ENCODE measurements at regions not wholly inside any gene's neighbourhood (a gene's known extent, or its start where the extent isn't known, plus 50 kb on each side); places are given as distances from the start of the nearest gene placed in this dataset.
"Not testable (repeated sequence)": the region's sequence is repeated elsewhere in the genome, so short reads cannot be mapped to it uniquely, and the experiment has no call there.

DNA sequence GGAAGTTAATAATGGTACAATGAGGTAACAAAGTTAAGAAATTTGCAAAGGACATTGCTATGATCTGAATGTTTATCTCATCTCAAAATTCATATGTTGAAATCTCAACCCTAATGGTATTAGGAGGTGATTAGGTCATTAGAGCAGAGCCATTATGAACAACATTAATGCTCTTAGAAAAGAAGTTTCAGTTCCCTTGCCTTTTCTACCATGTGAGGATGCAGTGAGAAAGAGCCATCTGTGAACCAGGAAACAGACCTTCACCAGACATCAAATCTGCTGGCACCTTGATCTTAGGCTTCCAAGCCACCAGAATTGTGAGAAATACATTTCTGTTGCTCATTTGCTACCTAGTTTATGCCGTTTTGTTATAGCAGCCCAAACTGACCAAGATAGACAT is 757.6 kb downstream of the NR4A2 start:
- Histone ChIP-seq H3K27me3 (ENCODE audit: insufficient read depth, low read length) (no peaks in the 10 kb centered on the region), H3K14ac (ENCODE audit: low read length) (no peak overlapping the region), H4K91ac (ENCODE audit: low read depth, low read length) (no peak overlapping the region), H3K36me3 (ENCODE audit: control insufficient read depth in 1 of 2, insufficient read depth in 2 of 2, low read length in 2 of 2) (no peaks in the 10 kb centered on the region), H3K79me2 (ENCODE audit: control insufficient read depth, insufficient read depth, low read length, poor library complexity) (no peaks in the 10 kb centered on the region), H3K4me1 (ENCODE audit: control insufficient read depth in 1 of 2, insufficient read depth in 2 of 2, low read length in 2 of 2) (no peaks in the 10 kb centered on the region), H3K9me3 (ENCODE audit: insufficient read depth, low read depth, low read length) (no peaks in the 10 kb centered on the region), H4K12ac (ENCODE audit: low read depth, low read length) (no peak overlapping the region), H2BK12ac (ENCODE audit: low read length) (no peak overlapping the region), H3K18ac (ENCODE audit: low read length) (no peak overlapping the region), H3K4me3 (ENCODE audit: low read depth, low read length) (no peak overlapping the region), H3K23ac (ENCODE audit: low read length) (no peak overlapping the region), H3K79me1 (ENCODE audit: low read length) (no peaks in the 10 kb centered on the region), H4K8ac (ENCODE audit: low read depth, low read length) (no peak overlapping the region), H2AK5ac (ENCODE audit: low read length) (no peak overlapping the region), H3K27ac (ENCODE audit: low read depth, low read length) (no peak overlapping the region), H3K4ac (ENCODE audit: low read depth, low read length) (no peak overlapping the region), H2AFZ (ENCODE audit: insufficient read depth, low read length, poor library complexity) (no peak overlapping the region), H2BK120ac (ENCODE audit: insufficient read depth, low read length, poor library complexity) (no peak overlapping the region), H3K4me2 (ENCODE audit: low read length) (no peak overlapping the region), H2BK5ac (ENCODE audit: low read depth, low read length, poor library complexity) (no peak overlapping the region), H3K9ac (ENCODE audit: low read length) (no peak overlapping the region)
- DNase-seq: peak in 1 of 2 donors; percentile 36
- no CpG with 5 or more reads among the region's 1 CpG for WGBS (ENCODE audit: extremely low coverage, insufficient coverage, insufficient read length)

DNA sequence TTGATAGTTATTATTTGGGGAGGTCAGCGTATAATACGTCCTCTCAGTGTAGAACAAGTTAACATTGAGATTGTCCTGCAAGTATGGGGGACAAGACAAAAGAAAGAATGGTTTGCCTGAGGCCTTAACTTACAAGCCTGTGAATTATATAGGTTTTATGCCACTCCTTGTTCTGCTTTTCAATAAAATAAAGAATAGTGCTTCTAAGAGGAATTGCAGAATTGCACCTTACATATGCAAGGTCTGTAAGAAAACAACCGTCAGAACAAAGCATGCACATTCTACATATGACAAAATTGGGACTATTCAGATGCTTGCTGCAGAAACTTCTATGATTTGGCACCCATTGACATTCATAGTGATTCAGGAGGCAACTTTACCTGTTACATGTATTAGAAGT is 785.0 kb downstream of the NR4A2 start:
- no peak overlapping the region for H4K8ac ChIP-seq (ENCODE audit: low read depth, low read length)
- H4K91ac ChIP-seq (ENCODE audit: low read depth, low read length): no peak overlapping the region
- H2BK12ac ChIP-seq (ENCODE audit: low read length): no peak overlapping the region
- no peak for DNase-seq
- H4K12ac ChIP-seq (ENCODE audit: low read depth, low read length): no peak overlapping the region
- no peak overlapping the region for H2BK5ac ChIP-seq (ENCODE audit: low read depth, low read length, poor library complexity)
- no peaks in the 10 kb centered on the region for H3K36me3 ChIP-seq (ENCODE audit: control insufficient read depth in 1 of 2, insufficient read depth in 2 of 2, low read length in 2 of 2)
- no peaks in the 10 kb centered on the region for H3K4me1 ChIP-seq (ENCODE audit: control insufficient read depth in 1 of 2, insufficient read depth in 2 of 2, low read length in 2 of 2)
- H3K4me3 ChIP-seq (ENCODE audit: low read depth, low read length): no peak overlapping the region
- no peaks in the 10 kb centered on the region for H3K27me3 ChIP-seq (ENCODE audit: insufficient read depth, low read length)
- no peak overlapping the region for H3K23ac ChIP-seq (ENCODE audit: low read length)
- no peak overlapping the region for H3K9ac ChIP-seq (ENCODE audit: low read length)
- H2BK120ac ChIP-seq (ENCODE audit: insufficient read depth, low read length, poor library complexity): no peak overlapping the region
- H3K18ac ChIP-seq (ENCODE audit: low read length): no peak overlapping the region
- H3K4ac ChIP-seq (ENCODE audit: low read depth, low read length): no peak overlapping the region
- H3K4me2 ChIP-seq (ENCODE audit: low read length): no peak overlapping the region
- H3K14ac ChIP-seq (ENCODE audit: low read length): no peak overlapping the region
- no peak overlapping the region for H2AFZ ChIP-seq (ENCODE audit: insufficient read depth, low read length, poor library complexity)
- no peak overlapping the region for H2AK5ac ChIP-seq (ENCODE audit: low read length)
- H3K79me2 ChIP-seq (ENCODE audit: control insufficient read depth, insufficient read depth, low read length, poor library complexity): no peaks in the 10 kb centered on the region
- H3K79me1 ChIP-seq (ENCODE audit: low read length): no peaks in the 10 kb centered on the region
- WGBS (ENCODE audit: extremely low coverage, insufficient coverage, insufficient read length): no CpG with 5 or more reads among the region's 3 CpGs
- no peaks in the 10 kb centered on the region for H3K9me3 ChIP-seq (ENCODE audit: insufficient read depth, low read depth, low read length)
- no peak overlapping the region for H3K27ac ChIP-seq (ENCODE audit: low read depth, low read length)

DNA sequence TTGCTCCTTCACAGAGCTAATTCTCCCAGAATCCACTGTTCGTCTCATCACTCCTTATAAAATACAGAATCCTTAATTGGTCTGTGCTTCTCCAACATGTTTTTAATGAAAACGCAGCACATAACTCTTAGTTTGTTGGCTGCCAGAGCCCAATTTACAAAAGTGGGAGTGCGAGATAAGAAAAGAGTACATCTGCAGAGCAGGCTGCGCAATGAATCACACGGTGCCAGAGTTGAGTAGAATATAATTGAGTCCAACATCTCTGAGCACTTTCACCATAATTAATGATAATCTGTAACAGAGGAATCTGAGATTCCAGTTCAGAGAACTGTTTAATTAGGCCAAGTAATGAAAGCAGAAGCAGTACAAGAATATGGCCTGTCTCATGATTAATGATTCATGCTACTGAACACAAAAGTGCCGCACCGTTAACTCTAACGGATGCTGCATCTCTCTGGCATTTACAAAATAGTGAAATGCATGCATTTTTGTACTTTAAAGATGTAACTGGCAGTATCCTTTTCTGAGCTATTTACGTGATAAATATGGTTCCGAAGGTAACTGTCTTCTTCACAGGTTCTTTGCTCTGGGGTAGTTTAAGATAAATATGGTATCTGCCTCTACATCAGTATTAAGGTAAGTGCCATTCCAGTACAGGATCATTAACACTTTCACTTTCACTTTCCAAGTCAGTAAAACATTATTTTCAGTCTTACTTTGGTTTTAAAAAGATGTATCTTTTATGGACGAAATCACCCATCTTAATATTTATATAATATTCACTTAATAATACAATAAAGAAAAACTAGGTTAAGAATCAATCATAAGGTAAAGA is 785.6 kb downstream of the NR4A2 start:
- Histone ChIP-seq H4K8ac (ENCODE audit: low read depth, low read length) (no peak overlapping the region), H3K9ac (ENCODE audit: low read length) (no peak overlapping the region), H2AK5ac (ENCODE audit: low read length) (no peak overlapping the region), H2BK12ac (ENCODE audit: low read length) (no peak overlapping the region), H3K4ac (ENCODE audit: low read depth, low read length) (no peak overlapping the region), H2BK120ac (ENCODE audit: insufficient read depth, low read length, poor library complexity) (no peak overlapping the region), H3K36me3 (ENCODE audit: control insufficient read depth in 1 of 2, insufficient read depth in 2 of 2, low read length in 2 of 2) (no peaks in the 10 kb centered on the region), H3K79me2 (ENCODE audit: control insufficient read depth, insufficient read depth, low read length, poor library complexity) (no peaks in the 10 kb centered on the region), H3K27ac (ENCODE audit: low read depth, low read length) (no peak overlapping the region), H3K79me1 (ENCODE audit: low read length) (no peaks in the 10 kb centered on the region), H2BK5ac (ENCODE audit: low read depth, low read length, poor library complexity) (no peak overlapping the region), H3K4me2 (ENCODE audit: low read length) (no peak overlapping the region), H4K12ac (ENCODE audit: low read depth, low read length) (no peak overlapping the region), H3K14ac (ENCODE audit: low read length) (no peak overlapping the region), H3K27me3 (ENCODE audit: insufficient read depth, low read length) (no peaks in the 10 kb centered on the region), H3K4me3 (ENCODE audit: low read depth, low read length) (no peak overlapping the region), H3K4me1 (ENCODE audit: control insufficient read depth in 1 of 2, insufficient read depth in 2 of 2, low read length in 2 of 2) (no peaks in the 10 kb centered on the region), H2AFZ (ENCODE audit: insufficient read depth, low read length, poor library complexity) (no peak overlapping the region), H3K9me3 (ENCODE audit: insufficient read depth, low read depth, low read length) (no peaks in the 10 kb centered on the region), H3K23ac (ENCODE audit: low read length) (no peak overlapping the region), H3K18ac (ENCODE audit: low read length) (no peak overlapping the region), H4K91ac (ENCODE audit: low read depth, low read length) (no peak overlapping the region)
- no peak for DNase-seq
- no CpG with 5 or more reads among the region's 11 CpGs for WGBS (ENCODE audit: extremely low coverage, insufficient coverage, insufficient read length)

DNA sequence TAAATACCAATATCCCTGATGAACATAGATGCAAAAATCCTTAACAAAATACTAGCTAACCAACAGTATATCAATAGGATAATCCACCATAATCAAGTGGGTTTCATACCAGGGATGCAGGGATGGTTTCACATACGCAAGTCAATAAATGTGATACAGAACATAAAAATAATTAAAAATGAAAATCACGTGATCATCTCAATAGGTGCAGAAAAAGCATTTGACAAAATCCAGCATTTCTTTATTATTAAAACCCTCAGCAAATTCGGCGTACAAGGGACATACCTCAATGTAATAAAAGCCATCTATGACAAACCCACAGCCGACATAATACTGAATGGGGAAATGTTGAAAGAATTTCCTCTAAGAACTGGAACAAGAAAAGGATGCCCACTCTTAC is 793.5 kb downstream of the NR4A2 start:
- not testable (repeated sequence) for H3K27me3 ChIP-seq (ENCODE audit: insufficient read depth, low read length); H3K79me1 ChIP-seq (ENCODE audit: low read length); H3K9me3 ChIP-seq (ENCODE audit: insufficient read depth, low read depth, low read length); H3K4me2 ChIP-seq (ENCODE audit: low read length); H4K91ac ChIP-seq (ENCODE audit: low read depth, low read length); H3K9ac ChIP-seq (ENCODE audit: low read length); H3K23ac ChIP-seq (ENCODE audit: low read length); H4K12ac ChIP-seq (ENCODE audit: low read depth, low read length); H2BK12ac ChIP-seq (ENCODE audit: low read length); H3K79me2 ChIP-seq (ENCODE audit: control insufficient read depth, insufficient read depth, low read length, poor library complexity); H4K8ac ChIP-seq (ENCODE audit: low read depth, low read length); H2AFZ ChIP-seq (ENCODE audit: insufficient read depth, low read length, poor library complexity); H3K18ac ChIP-seq (ENCODE audit: low read length); H3K27ac ChIP-seq (ENCODE audit: low read depth, low read length); DNase-seq; H3K14ac ChIP-seq (ENCODE audit: low read length); H2BK5ac ChIP-seq (ENCODE audit: low read depth, low read length, poor library complexity); H3K4me1 ChIP-seq (ENCODE audit: control insufficient read depth in 1 of 2, insufficient read depth in 2 of 2, low read length in 2 of 2); H2AK5ac ChIP-seq (ENCODE audit: low read length); H3K36me3 ChIP-seq (ENCODE audit: control insufficient read depth in 1 of 2, insufficient read depth in 2 of 2, low read length in 2 of 2); H3K4me3 ChIP-seq (ENCODE audit: low read depth, low read length); H3K4ac ChIP-seq (ENCODE audit: low read depth, low read length); H2BK120ac ChIP-seq (ENCODE audit: insufficient read depth, low read length, poor library complexity)
- WGBS (ENCODE audit: extremely low coverage, insufficient coverage, insufficient read length): no CpG with 5 or more reads among the region's 5 CpGs
